A673 (cell line): ENCODE measurements at regions not wholly inside any gene's neighbourhood (a gene's known extent, or its start where the extent isn't known, plus 50 kb on each side); places are given as distances from the start of the nearest gene placed in this dataset.

ENCODE experiments used
- CTCF ChIP-seq: fragments of 300-800, 200-600 bp; sonication (generic); conservative IDR thresholded peaks from 2 replicates; pipeline ENCODE4 v1.5.1; 2017; ENCODE audit warnings: low read depth, mild to moderate bottlenecking, antibody characterized with exemption, low read length, moderate library complexity, mixed read lengths
- EZH2 ChIP-seq: fragments of 200-600 bp; sonication (generic); IDR thresholded peaks from 2 replicates; pipeline ENCODE4 v1.6.1; 2017; ENCODE audit warnings: borderline replicate concordance, low read depth, mild to moderate bottlenecking, mixed read lengths, antibody characterized with exemption, low read length; ENCODE audit not compliant: poor library complexity, severe bottlenecking

- TF ChIP-seq CTCF (no peak), EZH2 (no peak)
These were observed 99.1 kb downstream of the C7orf25 start for GRCh38 chr7:42812779-42813178.
